HepG2 (cell line): ENCODE measurements at regions not wholly inside any gene's neighbourhood (a gene's known extent, or its start where the extent isn't known, plus 50 kb on each side); places are given as distances from the start of the nearest gene placed in this dataset.
A peak's percentile ranks its signal among the peaks of the same experiment; 100 is the strongest.

Experiments
- ATAC-seq: fragments of 200-7000 bp; cut with Tn5 transposase; 3 replicates; pipeline ENCODE4 v1.9.1; 2020; ENCODE audit warnings: mild to moderate bottlenecking, moderate library complexity
- BruUV-seq: library from RNA; stranded (reverse); fragments of 400-500 nt; replicated peaks from 2 replicates; lab custom pipeline; 2021; lab: Mats Ljungman, UMichigan
- CTCF ChIA-PET: fragments of 300-600 bp; formaldehyde crosslinking; extraction: SDS; loops from one replicate; lab custom pipeline; 2021; ENCODE audit warnings: low total read pairs, inconsistent platforms, low intra/inter-chr PET ratio; lab: Yijun Ruan, JAX
- POLR2A ChIA-PET: fragments of 350-600 bp; sonication (Branson Sonifier 250); formaldehyde crosslinking; loops from one replicate; lab custom pipeline; 2020; ENCODE audit warnings: antibody characterized with exemption, inconsistent platforms; lab: Yijun Ruan, JAX
- DNase-seq: peaks from one replicate; pipeline ENCODE4 v3.0.0-alpha.2; 2015; ENCODE audit warnings: low spot score
- FAIRE-seq: peaks from 3 replicates; lab custom pipeline; 2011; peaks lifted over from hg19 to GRCh38; lab: Jason Lieb, UNC
- H2AFZ ChIP-seq: one replicate; pipeline ENCODE4 v1.6.1; 2011; ENCODE audit warnings: low read length, inconsistent platforms
- H3K27ac ChIP-seq: fragments of 300-600 bp; 3 replicates; pipeline ENCODE4 v1.8.0; 2011; ENCODE audit warnings: mixed run types, mild to moderate bottlenecking, mixed read lengths, low read length, inconsistent platforms; ENCODE audit not compliant: insufficient read depth; ENCODE audit errors: extremely low read length
- H3K27me3 ChIP-seq, 2 experiments: fragments of 200-600 bp in 1 of 2; 2 replicates in 1 of 2; 3 replicates in 1 of 2; pipeline versions ENCODE4 v1.6.0 to v1.8.0; 2011; ENCODE audit warnings: low read length in 2 of 2, mild to moderate bottlenecking in 2 of 2, moderate library complexity in 2 of 2, inconsistent platforms in 1 of 2; ENCODE audit not compliant: insufficient read depth in 2 of 2, control insufficient read depth in 1 of 2
- H3K36me3 ChIP-seq, 2 experiments: fragments of 200-600 bp in 1 of 2; replicated peaks in 1 of 2; 2 replicates in 1 of 2; 3 replicates in 1 of 2; pipeline versions ENCODE4 v1.5.1 to v1.8.0; 2011; ENCODE audit warnings: low read length in 2 of 2, inconsistent platforms in 1 of 2; ENCODE audit not compliant: insufficient read depth in 2 of 2, control insufficient read depth in 1 of 2
- H3K4me1 ChIP-seq: 2 replicates; pipeline ENCODE4 v1.5.1; 2012; ENCODE audit warnings: low read length, inconsistent platforms; ENCODE audit not compliant: insufficient read depth
- H3K4me2 ChIP-seq: 2 replicates; pipeline ENCODE4 v1.6.0; 2011; ENCODE audit warnings: low read depth, low read length, inconsistent platforms
- H3K4me3 ChIP-seq, 3 experiments: fragments of 200-600 bp in 1 of 3; sonication (generic), shearing (Covaris generic) in 1 of 3; replicated peaks in 1 of 3; 2 replicates each; pipeline ENCODE4 v1.5.1; 2011 to 2016; ENCODE audit warnings: low read length in 3 of 3, inconsistent platforms in 2 of 3, low read depth in 2 of 3, mild to moderate bottlenecking in 2 of 3, control low read depth in 1 of 3, mixed read lengths in 1 of 3; ENCODE audit not compliant: insufficient read depth in 1 of 3
- H3K79me2 ChIP-seq: one replicate; pipeline ENCODE4 v1.6.1; 2011; ENCODE audit warnings: low read length, inconsistent platforms; ENCODE audit not compliant: insufficient read depth
- H3K9ac ChIP-seq: 2 replicates; pipeline ENCODE4 v1.6.0; 2011; ENCODE audit warnings: mild to moderate bottlenecking, low read depth, low read length, inconsistent platforms; ENCODE audit not compliant: insufficient read depth
- H3K9me3 ChIP-seq: 2 replicates; pipeline ENCODE4 v1.5.1; 2012; ENCODE audit warnings: mild to moderate bottlenecking, low read length
- H4K20me1 ChIP-seq: 2 replicates; pipeline ENCODE4 v1.6.0; 2011; ENCODE audit warnings: inconsistent platforms, mild to moderate bottlenecking, low read length, moderate library complexity; ENCODE audit not compliant: insufficient read depth
- DBP ChIP-seq: sonication (generic); formaldehyde crosslinking; IDR thresholded peaks from 2 replicates; pipeline ENCODE4 v1.4.0; 2020; ENCODE audit warnings: missing genetic modification reagents; ENCODE audit errors: not compliant biosample characterization
- MAFK ChIP-seq, 2 experiments: IDR thresholded peaks in 1 of 2; conservative IDR thresholded peaks in 1 of 2; 2 replicates each; pipeline ENCODE4 v1.6.1; 2011; ENCODE audit warnings: improper control_type of control experiment in 2 of 2, low read length in 2 of 2
- TRIM22 ChIP-seq: fragments of 450-650 bp; IDR thresholded peaks from 2 replicates; pipeline ENCODE4 v1.6.1; 2017
- ZBTB7A ChIP-seq: sonication (generic); formaldehyde crosslinking; IDR thresholded peaks from 2 replicates; pipeline ENCODE4 v1.8.0; 2022; ENCODE audit warnings: mild to moderate bottlenecking, missing genetic modification reagents
- ZHX2 ChIP-seq, 2 experiments: sonication (generic) in 1 of 2; formaldehyde crosslinking in 1 of 2; IDR thresholded peaks; 2 replicates each; pipeline versions ENCODE4 v1.6.1 to v1.9.0; 2014 to 2022; ENCODE audit warnings: antibody characterized with exemption in 1 of 2, borderline replicate concordance in 1 of 2, inconsistent platforms in 1 of 2, low read depth in 1 of 2, missing genetic modification reagents in 1 of 2
- ZNF567 ChIP-seq: sonication (generic); formaldehyde crosslinking; IDR thresholded peaks from 2 replicates; pipeline ENCODE4 v1.8.1; 2023; ENCODE audit warnings: mild to moderate bottlenecking, missing genetic modification reagents, borderline replicate concordance
- ZNF577 ChIP-seq: sonication (generic); formaldehyde crosslinking; IDR thresholded peaks from 2 replicates; pipeline ENCODE4 v1.4.0; 2020; ENCODE audit warnings: mild to moderate bottlenecking, low read depth, missing genetic modification reagents, borderline replicate concordance
- ZNF644 ChIP-seq: IDR thresholded peaks from 2 replicates; pipeline ENCODE4 v1.6.1; 2016; ENCODE audit warnings: low read depth
- ZNF720 ChIP-seq: sonication (generic); formaldehyde crosslinking; IDR thresholded peaks from 2 replicates; pipeline ENCODE4 v1.4.0; 2020; ENCODE audit warnings: missing genetic modification reagents
- WGBS: methylation state at CpG from one replicate; pipeline ENCODE4 v1.1.6; 2017; ENCODE audit warnings: low lambda C conversion rate; 5-methylcytosine and 5-hydroxymethylcytosine counted together
- in situ Hi-C: cut with HindIII; loops from 2 replicates; pipeline ENCODE4 v1.10.0; 2017; ENCODE audit warnings: low pct_unique_long_range_greater_than_20kb; ENCODE audit not compliant: extremely low pct_ligation_motif_present
- intact Hi-C: fragments of 100-400 bp; cut with micrococcal nuclease; formaldehyde crosslinking; loops from one replicate; pipeline ENCODE4 v1.10.0; 2022; ENCODE audit not compliant: unreplicated experiment

GRCh38 chr2:61590214-61590613 lies 52.1 kb upstream of the XPO1 start:
- ATAC-seq (no peak), DNase-seq (no peak), FAIRE-seq (no peak)
- CTCF ChIA-PET = no interaction called here
- H4K20me1 ChIP-seq = no peaks in the 10 kb centered on the region
- no peak overlapping the region for H3K27ac ChIP-seq
- no peak overlapping the region for H3K4me2 ChIP-seq
- in situ Hi-C loops (no loop called here), intact Hi-C loops (no loop called here)
- no peak overlapping the region for H3K4me3 ChIP-seq
- no peak overlapping the region for H2AFZ ChIP-seq
- no peaks in the 10 kb centered on the region for H3K36me3 ChIP-seq
- H3K9me3 ChIP-seq = no peaks in the 10 kb centered on the region
- no peaks in the 10 kb centered on the region for H3K79me2 ChIP-seq
- TF ChIP-seq MAFK (conservative IDR thresholded peaks at IDR 0.05 in 1 of 2, IDR thresholded peaks at IDR 0.05 in 1 of 2; ENCODE audit: low read length in 2 of 2) (0 out of 4 replicates have a peak, but pooled peaks of 1 of the 2 experiments have one; percentile 3), TRIM22 (no peak), DBP (CRISPR knock-in tag) (no peak)
- BruUV-seq = no TSS peak
- 30% methylated on average over 2 of the region's 2 CpGs for whole genome bisulfite sequencing
- H3K4me1 ChIP-seq = no peaks in the 10 kb centered on the region
- no peak overlapping the region for H3K9ac ChIP-seq
- no peaks in the 10 kb centered on the region for H3K27me3 ChIP-seq
- POLR2A ChIA-PET = no interaction called here

- intact Hi-C loops (no loop called here), in situ Hi-C loops (no loop called here)
- no peaks in the 10 kb centered on the region for H3K9me3 ChIP-seq
- FAIRE-seq (no peak), DNase-seq (no peak), ATAC-seq (no peak)
- no peak overlapping the region for H2AFZ ChIP-seq
- no peaks in the 10 kb centered on the region for H3K79me2 ChIP-seq
- no TSS peak for BruUV-seq
- POLR2A ChIA-PET = no interaction called here
- WGBS = 67% methylated on average over 2 of the region's 2 CpGs
- H3K9ac ChIP-seq = no peak overlapping the region
- no peak overlapping the region for H3K4me2 ChIP-seq
- no peaks in the 10 kb centered on the region for H4K20me1 ChIP-seq
- H3K4me3 ChIP-seq = no peak overlapping the region
- H3K27ac ChIP-seq = no peak overlapping the region
- H3K27me3 ChIP-seq = no peaks in the 10 kb centered on the region
- CTCF ChIA-PET = no interaction called here
- H3K4me1 ChIP-seq = no peaks in the 10 kb centered on the region
- no peaks in the 10 kb centered on the region for H3K36me3 ChIP-seq
- TF ChIP-seq ZNF567 (CRISPR knock-in tag) (no peak), ZNF720 (CRISPR knock-in tag) (no peak), ZNF577 (no peak), ZBTB7A (CRISPR knock-in tag) (no peak), ZNF644 (CRISPR knock-in tag) (no peak), ZHX2 (IDR thresholded peaks at IDR 0.05; ENCODE audit: low read depth) (no peak), ZHX2 (CRISPR knock-in tag; IDR thresholded peaks at IDR 0.05; ENCODE audit: borderline replicate concordance) (no peak)
Observed at GRCh38 chr2:61588566-61588965, 50.4 kb upstream of the XPO1 start.
